ENCODE measurements at regions not wholly inside any gene's neighbourhood (a gene's known extent, or its start where the extent isn't known, plus 50 kb on each side); places are given as distances from the start of the nearest gene placed in this dataset.

DNA sequence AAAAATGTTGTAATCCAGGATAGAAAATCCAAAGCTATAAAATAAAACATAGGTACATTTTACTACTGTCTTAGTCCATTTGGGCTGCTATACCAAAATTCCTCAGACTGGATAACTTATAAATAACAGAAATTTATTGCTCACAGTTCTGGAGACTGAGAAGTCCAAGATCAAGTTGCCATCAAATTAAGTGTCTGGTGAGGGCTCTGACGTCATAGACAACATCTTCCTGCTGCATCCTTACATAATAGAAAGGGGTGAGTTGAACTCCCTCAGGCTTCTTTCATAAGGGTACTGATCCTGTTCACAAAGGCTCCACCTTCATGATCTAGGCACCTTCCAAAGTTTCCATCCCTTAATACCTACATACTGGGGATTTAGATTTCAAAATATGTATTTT, 826.8 kb downstream of the NTRK3 start:
- ChIA-PET POLR2A (ENCODE audit: low non-redundant PET) (no interaction called here), CTCF (no interaction called here)
- TF ChIP-seq, protein P1, sequence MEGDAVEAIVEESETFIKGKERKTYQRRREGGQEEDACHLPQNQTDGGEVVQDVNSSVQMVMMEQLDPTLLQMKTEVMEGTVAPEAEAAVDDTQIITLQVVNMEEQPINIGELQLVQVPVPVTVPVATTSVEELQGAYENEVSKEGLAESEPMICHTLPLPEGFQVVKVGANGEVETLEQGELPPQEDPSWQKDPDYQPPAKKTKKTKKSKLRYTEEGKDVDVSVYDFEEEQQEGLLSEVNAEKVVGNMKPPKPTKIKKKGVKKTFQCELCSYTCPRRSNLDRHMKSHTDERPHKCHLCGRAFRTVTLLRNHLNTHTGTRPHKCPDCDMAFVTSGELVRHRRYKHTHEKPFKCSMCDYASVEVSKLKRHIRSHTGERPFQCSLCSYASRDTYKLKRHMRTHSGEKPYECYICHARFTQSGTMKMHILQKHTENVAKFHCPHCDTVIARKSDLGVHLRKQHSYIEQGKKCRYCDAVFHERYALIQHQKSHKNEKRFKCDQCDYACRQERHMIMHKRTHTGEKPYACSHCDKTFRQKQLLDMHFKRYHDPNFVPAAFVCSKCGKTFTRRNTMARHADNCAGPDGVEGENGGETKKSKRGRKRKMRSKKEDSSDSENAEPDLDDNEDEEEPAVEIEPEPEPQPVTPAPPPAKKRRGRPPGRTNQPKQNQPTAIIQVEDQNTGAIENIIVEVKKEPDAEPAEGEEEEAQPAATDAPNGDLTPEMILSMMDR (conservative IDR thresholded peaks at IDR 0.05; ENCODE audit: low read depth, low read length), result no peak
- no peak for TF ChIP-seq EZH2 (IDR thresholded peaks at IDR 0.05; ENCODE audit: borderline replicate concordance, low read depth, low read length, poor library complexity, severe bottlenecking)
- Histone ChIP-seq H3K27ac (ENCODE audit: low read depth, low read length, poor library complexity, severe bottlenecking) (no peak overlapping the region), H3K4me1 (ENCODE audit: insufficient read depth, low read length, poor library complexity, severe bottlenecking) (no peaks in the 10 kb centered on the region), H3K27me3 (replicated peaks; ENCODE audit: insufficient read depth, low read depth, low read length, poor library complexity) (no peaks in the 10 kb centered on the region), H3K36me3 (ENCODE audit: insufficient read depth, low read length, poor library complexity, severe bottlenecking) (no peaks in the 10 kb centered on the region), H3K9me3 (ENCODE audit: low read depth, low read length, poor library complexity, severe bottlenecking) (peaks cover 25% of the 10 kb centered on the region), H3K4me3 (ENCODE audit: low read depth, low read length, poor library complexity, severe bottlenecking) (no peak overlapping the region)
- no peak for DNase-seq (ENCODE audit: low spot score)
- BruUV-seq (replicated peaks), result no TSS peak
- intact Hi-C loops (cut with micrococcal nuclease; ENCODE audit: unreplicated experiment), result no loop called here

- intact Hi-C loops (cut with micrococcal nuclease; ENCODE audit: unreplicated experiment), result no loop called here
- Histone ChIP-seq H3K4me1 (ENCODE audit: insufficient read depth, low read length, poor library complexity, severe bottlenecking) (no peaks in the 10 kb centered on the region), H3K4me3 (ENCODE audit: low read depth, low read length, poor library complexity, severe bottlenecking) (no peak overlapping the region), H3K9me3 (ENCODE audit: low read depth, low read length, poor library complexity, severe bottlenecking) (peaks cover 33% of the 10 kb centered on the region), H3K27ac (ENCODE audit: low read depth, low read length, poor library complexity, severe bottlenecking) (no peak overlapping the region), H3K27me3 (replicated peaks; ENCODE audit: insufficient read depth, low read depth, low read length, poor library complexity) (no peaks in the 10 kb centered on the region), H3K36me3 (ENCODE audit: insufficient read depth, low read length, poor library complexity, severe bottlenecking) (no peaks in the 10 kb centered on the region)
- ChIA-PET CTCF (no interaction called here), POLR2A (ENCODE audit: low non-redundant PET) (no interaction called here)
- BruUV-seq (replicated peaks), result no TSS peak
- DNase-seq (ENCODE audit: low spot score), result no peak
- TF ChIP-seq, protein P1 (conservative IDR thresholded peaks at IDR 0.05; ENCODE audit: low read depth, low read length), result no peak
These were observed 836.5 kb downstream of the NTRK3 start for GRCh38 chr15:87420017-87420416.

DNA sequence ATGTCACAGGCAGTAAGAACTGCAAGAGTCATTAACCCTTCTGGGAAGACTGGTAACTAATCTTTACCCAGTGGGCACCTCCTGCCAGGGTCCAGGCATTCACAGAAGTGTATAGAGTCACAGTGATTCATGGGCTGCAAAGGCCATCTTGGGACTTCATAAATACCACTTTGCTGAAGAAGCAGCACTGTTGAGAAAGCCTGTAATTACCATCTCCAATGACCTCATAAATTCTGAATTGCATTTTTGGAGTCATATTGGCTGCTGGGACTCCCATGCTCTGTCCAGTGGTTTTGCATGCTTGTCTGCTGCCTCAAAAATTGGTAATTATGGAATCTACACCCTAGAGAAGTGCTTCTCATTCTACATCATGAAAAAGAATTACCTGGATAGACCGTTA, 837.2 kb downstream of the NTRK3 start:
- DNase-seq (ENCODE audit: low spot score), result no peak
- Histone ChIP-seq H3K27ac (ENCODE audit: low read depth, low read length, poor library complexity, severe bottlenecking) (no peak overlapping the region), H3K9me3 (ENCODE audit: low read depth, low read length, poor library complexity, severe bottlenecking) (peaks cover 35% of the 10 kb centered on the region), H3K36me3 (ENCODE audit: insufficient read depth, low read length, poor library complexity, severe bottlenecking) (no peaks in the 10 kb centered on the region), H3K27me3 (replicated peaks; ENCODE audit: insufficient read depth, low read depth, low read length, poor library complexity) (no peaks in the 10 kb centered on the region), H3K4me3 (ENCODE audit: low read depth, low read length, poor library complexity, severe bottlenecking) (no peak overlapping the region), H3K4me1 (ENCODE audit: insufficient read depth, low read length, poor library complexity, severe bottlenecking) (no peaks in the 10 kb centered on the region)
- POLR2A ChIA-PET (ENCODE audit: low non-redundant PET), result no interaction called here
- TF ChIP-seq, protein P1 (conservative IDR thresholded peaks at IDR 0.05; ENCODE audit: low read depth, low read length), result no peak
- no peak for TF ChIP-seq EZH2 (IDR thresholded peaks at IDR 0.05; ENCODE audit: borderline replicate concordance, low read depth, low read length, poor library complexity, severe bottlenecking)
- no TSS peak for BruUV-seq (replicated peaks)
- CTCF ChIA-PET, result no interaction called here
- intact Hi-C loops (cut with micrococcal nuclease; ENCODE audit: unreplicated experiment), result no loop called here

Measured in A673 (cell line).